HG02938 (cell line): ENCODE measurements at regions not wholly inside any gene's neighbourhood (a gene's known extent, or its start where the extent isn't known, plus 50 kb on each side); places are given as distances from the start of the nearest gene placed in this dataset.
"Not testable (repeated sequence)": the region's sequence is repeated elsewhere in the genome, so short reads cannot be mapped to it uniquely, and the experiment has no call there.

Experiments used
- ATAC-seq: cut with Tn5 transposase; IDR thresholded peaks from one replicate; pipeline ENCODE4 v1.9.1; 2021; ENCODE audit warnings: mild to moderate bottlenecking, moderate library complexity; ENCODE audit not compliant: unreplicated experiment

DNA sequence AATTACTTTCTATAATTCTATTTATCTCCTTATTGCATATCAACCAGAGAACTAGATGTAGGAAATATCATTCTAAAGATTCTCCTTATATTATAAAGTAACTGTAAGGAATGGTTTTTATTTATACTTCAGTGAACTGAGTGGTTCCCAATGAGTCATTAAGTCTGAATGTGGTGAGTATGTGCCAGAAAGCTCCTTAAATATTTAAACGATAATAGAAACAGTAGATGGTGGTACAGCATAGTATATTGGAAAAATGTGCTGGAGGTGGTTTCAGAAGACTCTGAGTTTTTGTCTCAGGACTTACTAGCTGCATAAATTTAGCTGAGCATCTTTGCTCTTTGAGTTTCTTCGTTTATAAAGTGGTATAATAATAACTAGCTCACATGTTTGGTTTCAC, 653.5 kb downstream of the FAM181B start:
- ATAC-seq = no peak

GRCh38 chr11:82076126-82076525, 657.5 kb downstream of the FAM181B start:
- ATAC-seq = no peak

DNA sequence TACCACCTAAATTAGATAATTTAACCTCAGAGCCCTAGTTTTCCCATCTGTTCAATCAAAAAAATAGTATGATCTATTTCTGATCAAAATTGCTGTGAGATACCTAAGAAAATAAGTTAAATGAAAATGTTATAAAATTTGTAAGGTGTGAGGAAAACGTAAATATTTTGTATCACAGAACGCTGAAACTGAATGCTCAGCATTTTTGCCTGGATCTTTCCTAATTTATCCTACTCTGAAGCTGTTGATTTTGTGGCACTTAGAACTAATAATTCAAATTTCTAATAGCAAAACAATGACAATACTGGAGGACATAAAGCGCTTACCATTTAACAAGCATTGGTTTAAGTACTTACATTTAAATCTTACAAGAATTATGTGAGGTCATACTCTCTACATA, 674.2 kb downstream of the FAM181B start:
- ATAC-seq = no peak

GRCh38 chr11:82056450-82056849, 677.2 kb downstream of the FAM181B start:
- ATAC-seq = no peak

- ATAC-seq = no peak
Observed at GRCh38 chr11:82049199-82049598, 684.5 kb downstream of the FAM181B start.

DNA sequence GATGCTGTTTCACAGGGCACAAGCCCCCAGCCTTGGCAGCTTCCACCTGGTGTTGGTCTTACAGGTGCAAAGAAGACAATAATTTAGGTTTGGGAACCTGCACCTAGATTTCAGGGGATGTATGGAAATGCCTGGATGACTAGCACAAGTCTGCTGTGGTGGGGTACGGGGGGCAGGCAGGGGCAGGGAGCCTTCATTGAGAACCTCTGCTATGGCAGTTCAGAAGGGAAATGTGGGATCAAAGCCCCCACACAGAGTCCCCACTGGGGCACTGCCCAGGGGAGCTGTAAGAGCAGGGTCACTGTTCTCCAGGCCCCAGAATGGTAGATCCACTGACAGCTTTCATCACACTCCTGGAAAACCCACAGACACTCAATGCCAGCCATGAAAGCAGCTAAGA, 686.5 kb downstream of the FAM181B start:
- no peak for ATAC-seq

- no peak for ATAC-seq
Observed at GRCh38 chr11:82046778-82047177, 686.9 kb downstream of the FAM181B start.

DNA sequence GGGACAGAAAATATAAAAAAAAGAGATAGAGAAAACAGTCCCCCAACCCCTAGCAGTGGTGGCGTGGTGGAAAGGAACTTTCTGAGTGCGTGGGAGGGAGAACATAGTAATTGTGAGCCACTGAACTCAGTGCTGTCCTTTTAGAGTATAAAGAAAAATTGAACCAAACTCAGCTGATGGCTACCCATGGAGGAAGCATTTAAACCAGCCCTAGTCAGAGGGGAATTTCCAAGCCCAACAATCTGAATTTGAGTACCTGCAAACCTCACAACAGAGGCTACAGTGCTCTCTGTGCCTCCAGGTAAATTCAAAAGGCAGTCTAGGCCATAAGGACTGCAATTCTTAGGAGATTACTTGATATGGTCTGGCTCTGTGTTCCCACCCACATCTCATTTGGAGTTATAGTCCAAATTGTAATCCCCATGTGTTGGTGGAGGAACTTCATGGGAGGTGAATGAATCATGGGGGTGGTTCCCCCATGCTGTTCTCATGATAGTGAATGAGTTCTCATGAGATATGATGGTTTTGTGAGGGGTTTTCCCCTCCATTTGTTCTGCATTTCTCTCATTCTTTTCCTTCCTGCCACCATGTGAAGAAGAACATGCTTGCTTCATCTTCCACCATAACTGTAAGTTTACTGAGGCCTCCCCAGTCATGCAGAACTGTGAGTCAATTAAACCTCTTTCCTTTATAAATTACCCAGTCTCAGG, 687.8 kb downstream of the FAM181B start:
- ATAC-seq = no peak

DNA sequence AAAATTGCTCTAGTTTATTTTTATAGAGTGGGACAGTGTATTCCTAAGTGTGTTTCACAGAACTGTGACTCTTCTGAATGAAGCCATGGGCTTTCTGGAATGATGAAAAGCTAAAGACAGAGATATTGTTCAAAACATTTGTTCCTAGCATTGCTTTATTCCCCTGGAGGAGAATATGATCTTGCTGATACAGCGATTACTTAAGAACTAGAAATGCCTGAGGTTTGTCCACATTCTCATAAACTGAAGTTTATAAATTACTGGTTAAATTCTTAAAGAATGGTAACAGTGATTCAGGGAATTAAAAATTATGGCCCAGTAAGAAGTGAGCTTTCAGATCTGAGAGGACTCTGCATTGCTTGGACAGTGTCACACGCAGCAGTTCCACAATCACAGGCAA, 690.3 kb downstream of the FAM181B start:
- ATAC-seq = no peak

DNA sequence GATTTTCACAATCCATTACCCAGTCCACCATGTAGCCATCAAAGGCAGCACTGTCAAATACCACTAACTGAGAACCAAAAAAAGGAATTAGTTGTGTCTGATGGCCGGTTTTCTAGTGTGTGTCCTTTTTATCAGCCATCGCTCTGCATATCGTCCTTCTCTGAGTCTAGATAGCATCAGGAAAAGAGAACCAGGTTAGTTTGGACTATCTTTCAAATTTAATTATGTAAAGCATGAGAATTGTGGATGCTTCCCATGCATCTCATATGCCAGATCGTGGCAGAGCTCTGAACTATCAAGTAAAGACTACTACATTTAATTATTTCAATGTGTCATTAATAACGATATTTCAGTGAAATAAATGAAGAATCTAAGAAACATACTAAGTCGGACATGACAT, 691.9 kb downstream of the FAM181B start:
- no peak for ATAC-seq

- ATAC-seq = no peak
Observed at GRCh38 chr11:82038154-82038553, 695.5 kb downstream of the FAM181B start.

- ATAC-seq = no peak
Observed at GRCh38 chr11:82034527-82034926, 699.1 kb downstream of the FAM181B start.

DNA sequence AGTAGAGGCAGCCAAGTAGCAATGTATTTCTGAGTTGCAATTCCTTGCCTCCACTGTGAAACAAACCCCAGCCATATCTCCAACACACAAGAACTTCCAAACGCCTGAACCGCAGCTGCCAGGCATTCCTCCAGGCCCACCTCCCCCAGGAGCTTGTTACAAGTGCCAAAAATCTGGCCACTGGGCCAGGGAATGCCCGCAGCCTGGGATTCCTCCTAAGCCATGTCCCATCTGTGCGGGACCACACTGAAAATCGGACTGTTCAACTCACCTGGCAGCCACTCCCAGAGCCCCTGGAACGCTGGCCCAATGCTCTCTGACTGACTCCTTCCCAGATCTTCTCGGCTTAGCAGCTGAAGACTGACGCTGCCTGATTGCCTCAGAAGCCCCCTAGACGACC, 706.3 kb downstream of the FAM181B start:
- not testable (repeated sequence) for ATAC-seq

DNA sequence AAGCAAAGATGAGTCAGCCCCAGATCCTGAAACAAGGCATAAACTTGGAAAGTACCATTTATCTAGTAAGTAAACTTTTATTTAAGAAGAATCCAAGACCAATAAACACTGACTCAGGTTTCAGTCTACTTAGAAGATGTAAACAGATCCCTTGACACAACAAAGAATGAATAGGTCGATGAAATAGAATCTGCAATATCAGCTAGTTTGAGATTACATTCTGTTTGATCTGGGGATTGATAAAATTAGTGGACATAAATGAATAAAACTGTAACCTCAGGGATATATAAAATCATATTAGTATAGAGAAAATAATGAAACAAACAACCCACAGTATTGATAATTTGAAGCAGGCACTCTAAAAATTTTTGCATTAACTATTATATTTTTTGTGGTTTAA, 708.9 kb downstream of the FAM181B start:
- no peak for ATAC-seq

- ATAC-seq = no peak
Observed at GRCh38 chr11:82012276-82012675, 721.4 kb downstream of the FAM181B start.

GRCh38 chr11:82009133-82009532, 724.5 kb downstream of the FAM181B start:
- ATAC-seq = no peak

DNA sequence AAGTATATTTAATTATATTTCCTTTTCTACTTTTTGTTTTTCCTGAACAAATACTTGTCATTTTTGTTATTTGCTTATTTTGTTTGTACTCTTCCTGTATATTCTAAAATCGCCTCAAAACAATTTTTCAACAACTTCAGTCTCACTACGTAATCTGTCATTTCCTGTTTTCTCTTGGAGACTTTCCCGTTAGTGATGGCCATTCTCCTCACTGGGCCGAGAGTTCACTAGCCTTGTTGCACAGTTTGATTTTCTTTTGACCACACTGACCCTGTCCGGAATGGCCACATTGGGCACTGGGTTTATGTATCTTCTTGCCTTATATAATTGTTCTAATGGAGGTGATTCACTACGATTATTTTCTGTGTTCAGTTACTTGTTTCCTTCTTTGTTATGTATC, 726.1 kb downstream of the FAM181B start:
- no peak for ATAC-seq

- ATAC-seq = no peak
Observed at GRCh38 chr11:82004537-82005213, 729.0 kb downstream of the FAM181B start.

- no peak for ATAC-seq
Observed at GRCh38 chr11:82003671-82004515, 729.8 kb downstream of the FAM181B start.

DNA sequence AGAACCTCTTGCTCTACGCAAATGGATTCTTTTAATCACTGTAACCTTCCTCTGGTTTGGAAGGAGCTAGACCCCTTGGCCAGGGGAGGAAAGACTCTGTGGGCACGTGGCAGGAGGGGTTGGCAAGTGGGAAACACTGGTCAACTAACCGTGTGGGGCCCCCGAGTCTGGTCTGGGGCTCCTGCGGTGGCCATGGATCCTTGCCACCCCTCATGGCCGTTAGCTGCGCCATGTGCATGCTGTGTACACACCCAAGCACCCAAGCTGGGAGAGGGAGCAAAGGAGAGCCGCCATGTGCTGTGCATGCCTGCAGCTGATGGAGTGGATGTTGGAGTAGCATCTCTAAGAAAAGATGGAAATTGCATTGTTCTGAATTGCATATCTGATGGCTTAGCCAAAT, 730.6 kb downstream of the FAM181B start:
- ATAC-seq = no peak

GRCh38 chr11:81995889-81996288, 737.8 kb downstream of the FAM181B start:
- ATAC-seq = no peak

DNA sequence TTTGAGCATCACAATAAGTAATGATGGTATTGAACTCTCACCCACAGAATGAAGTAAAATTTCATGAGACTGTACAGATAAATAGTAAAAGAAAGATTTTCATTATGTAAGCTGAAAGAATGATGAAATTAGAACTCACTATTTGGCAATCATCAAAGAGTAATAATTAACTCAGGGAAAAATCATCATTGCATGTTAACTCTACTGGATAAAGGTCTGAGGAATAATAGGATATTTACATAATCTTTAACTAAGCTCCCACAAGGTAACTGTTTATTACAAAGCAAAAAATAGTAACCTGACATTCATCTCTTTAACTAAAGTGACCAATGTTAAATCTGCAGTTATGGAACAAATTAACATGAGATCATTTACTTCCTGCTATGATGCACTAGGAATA, 739.9 kb downstream of the FAM181B start:
- ATAC-seq = no peak
